Adrenal gland (tissue), 5 donors: ENCODE measurements at regions not wholly inside any gene's neighbourhood (a gene's known extent, or its start where the extent isn't known, plus 50 kb on each side); places are given as distances from the start of the nearest gene placed in this dataset.

Experiments used
- POLR2A ChIP-seq, 2 donors: fragments of 450-650 bp; IDR thresholded peaks; one replicate each; pipeline ENCODE4 v1.6.1; 2017; ENCODE audit warnings: antibody characterized with exemption in 2 of 2, mild to moderate bottlenecking in 2 of 2, moderate library complexity in 1 of 2
- TF ChIP-seq, protein P1 (sequence below), 6 experiments: fragments of 450-650 bp in 4 of 6; fragments of 200-600 bp in 2 of 6; sonication (generic) in 1 of 6; IDR thresholded peaks; 1 replicate in 5 of 6; 2 replicates in 1 of 6; pipeline versions ENCODE4 v1.5.1 to v1.8.0; 2016 to 2021; ENCODE audit warnings: antibody characterized with exemption in 6 of 6, mild to moderate bottlenecking in 2 of 6, moderate library complexity in 1 of 6
- donor health status: DM: no; HTN: no; CAD: no.

- TF ChIP-seq, protein P1, sequence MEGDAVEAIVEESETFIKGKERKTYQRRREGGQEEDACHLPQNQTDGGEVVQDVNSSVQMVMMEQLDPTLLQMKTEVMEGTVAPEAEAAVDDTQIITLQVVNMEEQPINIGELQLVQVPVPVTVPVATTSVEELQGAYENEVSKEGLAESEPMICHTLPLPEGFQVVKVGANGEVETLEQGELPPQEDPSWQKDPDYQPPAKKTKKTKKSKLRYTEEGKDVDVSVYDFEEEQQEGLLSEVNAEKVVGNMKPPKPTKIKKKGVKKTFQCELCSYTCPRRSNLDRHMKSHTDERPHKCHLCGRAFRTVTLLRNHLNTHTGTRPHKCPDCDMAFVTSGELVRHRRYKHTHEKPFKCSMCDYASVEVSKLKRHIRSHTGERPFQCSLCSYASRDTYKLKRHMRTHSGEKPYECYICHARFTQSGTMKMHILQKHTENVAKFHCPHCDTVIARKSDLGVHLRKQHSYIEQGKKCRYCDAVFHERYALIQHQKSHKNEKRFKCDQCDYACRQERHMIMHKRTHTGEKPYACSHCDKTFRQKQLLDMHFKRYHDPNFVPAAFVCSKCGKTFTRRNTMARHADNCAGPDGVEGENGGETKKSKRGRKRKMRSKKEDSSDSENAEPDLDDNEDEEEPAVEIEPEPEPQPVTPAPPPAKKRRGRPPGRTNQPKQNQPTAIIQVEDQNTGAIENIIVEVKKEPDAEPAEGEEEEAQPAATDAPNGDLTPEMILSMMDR (IDR thresholded peaks at IDR 0.05), result no peak
- no peak for TF ChIP-seq POLR2A (IDR thresholded peaks at IDR 0.05)
These were observed 404.7 kb downstream of the LMO4 start for GRCh38 chr1:87733386-87733785.
